Hepatocyte (in vitro differentiated cells): ENCODE measurements at regions not wholly inside any gene's neighbourhood (a gene's known extent, or its start where the extent isn't known, plus 50 kb on each side); places are given as distances from the start of the nearest gene placed in this dataset.

Experiments
- DNase-seq: peaks from one replicate; pipeline ENCODE4 v3.0.0-alpha.2; 2016; ENCODE audit warnings: low spot score
- H2AFZ ChIP-seq: fragments of 200-600 bp; sonication (generic); 2 replicates; pipeline ENCODE4 v1.6.0; 2016; ENCODE audit warnings: antibody characterized with exemption, mild to moderate bottlenecking
- H3K27ac ChIP-seq: fragments of 200-600 bp; sonication (generic); 2 replicates; pipeline ENCODE4 v1.5.1; 2016; ENCODE audit warnings: mild to moderate bottlenecking
- H3K27me3 ChIP-seq: fragments of 200-600 bp; sonication (generic); 2 replicates; pipeline ENCODE4 v1.6.1; 2016
- H3K36me3 ChIP-seq: fragments of 200-600 bp; sonication (generic); replicated peaks from 2 replicates; pipeline ENCODE4 v1.5.1; 2016; ENCODE audit warnings: low read depth; ENCODE audit not compliant: insufficient read depth
- H3K4me1 ChIP-seq: fragments of 200-600 bp; sonication (generic); 2 replicates; pipeline ENCODE4 v1.5.1; 2016; ENCODE audit warnings: mild to moderate bottlenecking, moderate library complexity; ENCODE audit not compliant: insufficient read depth
- H3K4me2 ChIP-seq: fragments of 200-600 bp; sonication (generic); 2 replicates; pipeline ENCODE4 v1.6.0; 2016
- H3K4me3 ChIP-seq: fragments of 200-600 bp; sonication (generic); 2 replicates; pipeline ENCODE4 v1.5.1; 2016; ENCODE audit warnings: mild to moderate bottlenecking
- H3K79me2 ChIP-seq: fragments of 200-600 bp; sonication (generic); 2 replicates; pipeline ENCODE4 v1.6.0; 2017; ENCODE audit warnings: mild to moderate bottlenecking
- H3K9me2 ChIP-seq: fragments of 200-600 bp; sonication (generic); replicated peaks from 2 replicates; pipeline ENCODE4 v1.6.0; 2017; ENCODE audit warnings: mild to moderate bottlenecking; ENCODE audit not compliant: insufficient read depth
- H3K9me3 ChIP-seq: fragments of 200-600 bp; sonication (generic); 2 replicates; pipeline ENCODE4 v1.5.1; 2016; ENCODE audit warnings: low read depth, mild to moderate bottlenecking
- H4K20me1 ChIP-seq: fragments of 200-600 bp; sonication (generic); 2 replicates; pipeline ENCODE4 v1.6.0; 2016; ENCODE audit warnings: mild to moderate bottlenecking; ENCODE audit not compliant: insufficient read depth, poor library complexity, severe bottlenecking
- CTCF ChIP-seq: fragments of 200-600 bp; sonication (generic); IDR thresholded peaks from 2 replicates; pipeline ENCODE4 v1.5.1; 2016; ENCODE audit warnings: antibody characterized with exemption, mild to moderate bottlenecking; ENCODE audit not compliant: poor library complexity
- EZH2 ChIP-seq: fragments of 200-600 bp; sonication (generic); IDR thresholded peaks from 2 replicates; pipeline ENCODE4 v1.6.1; 2016; ENCODE audit warnings: antibody characterized with exemption, mild to moderate bottlenecking, borderline replicate concordance
- EZH2phosphoT487 ChIP-seq: fragments of 200-600 bp; sonication (generic); IDR thresholded peaks from one replicate; pipeline ENCODE4 v1.6.1; 2018; ENCODE audit warnings: antibody characterized with exemption, mild to moderate bottlenecking, low read depth, moderate library complexity; ENCODE audit not compliant: unreplicated experiment, severe bottlenecking
- WGBS: methylation state at CpG from one replicate; pipeline ENCODE4 v1.1.6; 2016; ENCODE audit warnings: low lambda C conversion rate; ENCODE audit errors: missing lambda C conversion rate; 5-methylcytosine and 5-hydroxymethylcytosine counted together

GRCh38 chr14:71688576-71688975 lies 243.7 kb upstream of the RGS6 start:
- Histone ChIP-seq H3K27me3 (no peaks in the 10 kb centered on the region), H3K9me2 (no peaks in the 10 kb centered on the region), H3K9me3 (no peaks in the 10 kb centered on the region), H3K4me2 (peak overlapping the region; percentile 45), H3K79me2 (no peaks in the 10 kb centered on the region), H3K36me3 (no peaks in the 10 kb centered on the region), H3K4me1 (peaks cover 22% of the 10 kb centered on the region), H3K4me3 (no peak overlapping the region), H4K20me1 (no peaks in the 10 kb centered on the region), H2AFZ (no peak overlapping the region), H3K27ac (peak overlapping the region; percentile 74)
- WGBS = 58% methylated on average over 4 of the region's 4 CpGs
- DNase-seq = peak; percentile 45
- TF ChIP-seq EZH2 (no peak), CTCF (no peak), EZH2phosphoT487 (no peak)

- no peaks in the 10 kb centered on the region for H4K20me1 ChIP-seq
- H3K79me2 ChIP-seq = no peaks in the 10 kb centered on the region
- WGBS = 100% methylated on average over 2 of the region's 2 CpGs
- H3K9me2 ChIP-seq = no peaks in the 10 kb centered on the region
- no peaks in the 10 kb centered on the region for H3K27me3 ChIP-seq
- peak overlapping the region; percentile 65 for H3K27ac ChIP-seq
- no peak overlapping the region for H2AFZ ChIP-seq
- no peak overlapping the region for H3K4me2 ChIP-seq
- H3K36me3 ChIP-seq = no peaks in the 10 kb centered on the region
- TF ChIP-seq CTCF (no peak), EZH2phosphoT487 (no peak), EZH2 (no peak)
- no peaks in the 10 kb centered on the region for H3K9me3 ChIP-seq
- peaks cover 33% of the 10 kb centered on the region for H3K4me1 ChIP-seq
- no peak overlapping the region for H3K4me3 ChIP-seq
- DNase-seq = no peak
Measured at GRCh38 chr14:71690478-71690877, 241.8 kb upstream of the RGS6 start.

- Histone ChIP-seq H2AFZ (no peak overlapping the region), H3K79me2 (no peaks in the 10 kb centered on the region), H4K20me1 (no peaks in the 10 kb centered on the region), H3K4me1 (peaks cover 28% of the 10 kb centered on the region), H3K9me2 (no peaks in the 10 kb centered on the region), H3K9me3 (no peaks in the 10 kb centered on the region), H3K27ac (no peak overlapping the region), H3K27me3 (no peaks in the 10 kb centered on the region), H3K4me3 (no peak overlapping the region), H3K4me2 (no peak overlapping the region), H3K36me3 (no peaks in the 10 kb centered on the region)
- TF ChIP-seq EZH2phosphoT487 = no peak
- no peak for TF ChIP-seq CTCF
- no peak for TF ChIP-seq EZH2
- WGBS = 90% methylated on average over 4 of the region's 4 CpGs
- no peak for DNase-seq
Measured at GRCh38 chr14:71692496-71692895, 239.7 kb upstream of the RGS6 start.

GRCh38 chr14:71693381-71693780 lies 238.8 kb upstream of the RGS6 start:
- Histone ChIP-seq H3K9me3 (no peaks in the 10 kb centered on the region), H3K4me3 (no peak overlapping the region), H4K20me1 (no peaks in the 10 kb centered on the region), H3K9me2 (no peaks in the 10 kb centered on the region), H3K4me1 (peaks cover 26% of the 10 kb centered on the region), H3K27ac (no peak overlapping the region), H3K79me2 (no peaks in the 10 kb centered on the region), H2AFZ (no peak overlapping the region), H3K4me2 (no peak overlapping the region), H3K27me3 (no peaks in the 10 kb centered on the region), H3K36me3 (no peaks in the 10 kb centered on the region)
- 60% methylated on average over 6 of the region's 6 CpGs for WGBS
- TF ChIP-seq CTCF (no peak), EZH2 (no peak), EZH2phosphoT487 (no peak)
- DNase-seq = no peak
